ENCODE measurements at regions not wholly inside any gene's neighbourhood (a gene's known extent, or its start where the extent isn't known, plus 50 kb on each side); places are given as distances from the start of the nearest gene placed in this dataset.

GRCh38 chr3:145368748-145369147 lies 792.2 kb downstream of the PLOD2 start:
- DNase-seq (ENCODE audit: extremely low spot score) = no peak
- CTCF ChIA-PET = no interaction called here
- no peak for TF ChIP-seq CTCF (IDR thresholded peaks at IDR 0.05; ENCODE audit: control extremely low read depth, extremely low read depth, low read depth, missing control alignments)
- POLR2A ChIA-PET = no interaction called here

GRCh38 chr3:145370870-145371269 lies 790.1 kb downstream of the PLOD2 start:
- no peak for TF ChIP-seq CTCF (IDR thresholded peaks at IDR 0.05; ENCODE audit: control extremely low read depth, extremely low read depth, low read depth, missing control alignments)
- POLR2A ChIA-PET = no interaction called here
- CTCF ChIA-PET = no interaction called here
- DNase-seq (ENCODE audit: extremely low spot score) = no peak

GRCh38 chr3:145377301-145377700 lies 783.7 kb downstream of the PLOD2 start:
- no peak for TF ChIP-seq CTCF (IDR thresholded peaks at IDR 0.05; ENCODE audit: control extremely low read depth, extremely low read depth, low read depth, missing control alignments)
- CTCF ChIA-PET = no interaction called here
- POLR2A ChIA-PET = no interaction called here
- DNase-seq (ENCODE audit: extremely low spot score) = no peak

- TF ChIP-seq CTCF (IDR thresholded peaks at IDR 0.05; ENCODE audit: control extremely low read depth, extremely low read depth, low read depth, missing control alignments) = no peak
- DNase-seq (ENCODE audit: extremely low spot score) = no peak
- POLR2A ChIA-PET = no interaction called here
- CTCF ChIA-PET = no interaction called here
Measured at GRCh38 chr3:145383416-145383815, 777.6 kb downstream of the PLOD2 start.

GRCh38 chr3:145384307-145384706 lies 776.7 kb downstream of the PLOD2 start:
- ChIA-PET POLR2A (no interaction called here), CTCF (no interaction called here)
- no peak for DNase-seq (ENCODE audit: extremely low spot score)
- TF ChIP-seq CTCF (IDR thresholded peaks at IDR 0.05; ENCODE audit: control extremely low read depth, extremely low read depth, low read depth, missing control alignments) = no peak

- DNase-seq (ENCODE audit: extremely low spot score) = no peak
- TF ChIP-seq CTCF (IDR thresholded peaks at IDR 0.05; ENCODE audit: control extremely low read depth, extremely low read depth, low read depth, missing control alignments) = no peak
- POLR2A ChIA-PET = no interaction called here
- CTCF ChIA-PET = no interaction called here
Measured at GRCh38 chr3:145387211-145387610, 773.8 kb downstream of the PLOD2 start.

GRCh38 chr3:145395421-145395820 lies 765.6 kb downstream of the PLOD2 start:
- no peak for DNase-seq (ENCODE audit: extremely low spot score)
- TF ChIP-seq CTCF (IDR thresholded peaks at IDR 0.05; ENCODE audit: control extremely low read depth, extremely low read depth, low read depth, missing control alignments) = no peak
- ChIA-PET POLR2A (no interaction called here), CTCF (no interaction called here)

Measured in GM10248 (cell line).